K562 (cell line): ENCODE measurements at regions not wholly inside any gene's neighbourhood (a gene's known extent, or its start where the extent isn't known, plus 50 kb on each side); places are given as distances from the start of the nearest gene placed in this dataset.

Source experiments
- BRCA1 ChIP-seq, 2 experiments: fragments of 450-650 bp in 1 of 2; sonication (generic) in 1 of 2; formaldehyde crosslinking in 1 of 2; IDR thresholded peaks; 2 replicates each; pipeline versions ENCODE4 v1.5.0 to v1.6.1; 2017 to 2020; ENCODE audit warnings: mild to moderate bottlenecking in 1 of 2, missing genetic modification reagents in 1 of 2
- FIP1L1 ChIP-seq: fragments of 200-400 bp; formaldehyde crosslinking; IDR thresholded peaks from 2 replicates; pipeline ENCODE4 v1.6.1; 2018; ENCODE audit warnings: mild to moderate bottlenecking, low read depth, low read length; ENCODE audit not compliant: poor library complexity, severe bottlenecking
- FOXK1 ChIP-seq: sonication (generic); formaldehyde crosslinking; IDR thresholded peaks from 2 replicates; pipeline ENCODE4 v1.8.0; 2022; ENCODE audit warnings: missing genetic modification reagents, mild to moderate bottlenecking, borderline replicate concordance
- RBBP5 ChIP-seq: fragments of 200-600 bp; sonication (generic); IDR thresholded peaks from 2 replicates; pipeline ENCODE4 v1.6.1; 2012; ENCODE audit warnings: borderline replicate concordance, mild to moderate bottlenecking, low read length, control low read depth, inconsistent platforms; ENCODE audit not compliant: insufficient read depth, poor library complexity, severe bottlenecking
- ZNF121 ChIP-seq: sonication (generic); formaldehyde crosslinking; conservative IDR thresholded peaks from 2 replicates; pipeline ENCODE4 v1.8.0; 2022; ENCODE audit warnings: missing genetic modification reagents
- TF ChIP-seq, protein P1 (sequence below): fragments of 250-450 bp; sonication (Bioruptor Pico); IDR thresholded peaks from 2 replicates; pipeline ENCODE4 v1.4.0; 2020
- TF ChIP-seq, protein P2 (sequence below): sonication (generic); formaldehyde crosslinking; IDR thresholded peaks from 2 replicates; pipeline ENCODE4 v1.8.0; 2022; ENCODE audit warnings: missing genetic modification reagents, mild to moderate bottlenecking, borderline replicate concordance
- TF ChIP-seq, protein P3 (sequence below): fragments of 450-650 bp; IDR thresholded peaks from 2 replicates; pipeline ENCODE4 v1.6.1; 2017; ENCODE audit warnings: mild to moderate bottlenecking, moderate library complexity

DNA sequence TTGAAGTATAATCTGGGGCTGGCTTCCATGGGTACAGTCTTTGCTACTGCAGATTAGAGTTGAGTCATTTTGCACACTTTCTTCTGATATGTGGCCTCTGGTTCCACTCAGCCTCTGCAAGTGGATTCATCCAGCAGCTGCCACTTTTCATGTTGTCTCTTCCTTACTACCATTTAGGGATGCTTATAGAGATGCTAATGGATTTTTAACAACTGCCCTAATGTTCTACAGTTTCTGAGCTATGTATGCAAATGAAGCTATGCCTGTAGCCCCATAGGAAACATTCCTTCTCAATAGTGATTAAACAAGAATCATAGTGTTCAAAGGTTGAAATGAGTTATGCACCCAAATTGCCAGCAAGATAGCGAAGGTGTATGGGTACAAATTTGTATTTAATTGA, 456.0 kb upstream of the ITGA1 start (continued):
- TF ChIP-seq, protein P1, sequence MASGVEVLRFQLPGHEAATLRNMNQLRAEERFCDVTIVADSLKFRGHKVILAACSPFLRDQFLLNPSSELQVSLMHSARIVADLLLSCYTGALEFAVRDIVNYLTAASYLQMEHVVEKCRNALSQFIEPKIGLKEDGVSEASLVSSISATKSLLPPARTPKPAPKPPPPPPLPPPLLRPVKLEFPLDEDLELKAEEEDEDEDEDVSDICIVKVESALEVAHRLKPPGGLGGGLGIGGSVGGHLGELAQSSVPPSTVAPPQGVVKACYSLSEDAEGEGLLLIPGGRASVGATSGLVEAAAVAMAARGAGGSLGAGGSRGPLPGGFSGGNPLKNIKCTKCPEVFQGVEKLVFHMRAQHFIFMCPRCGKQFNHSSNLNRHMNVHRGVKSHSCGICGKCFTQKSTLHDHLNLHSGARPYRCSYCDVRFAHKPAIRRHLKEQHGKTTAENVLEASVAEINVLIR (CRISPR knock-in tag): no peak
- TF ChIP-seq, protein P2, sequence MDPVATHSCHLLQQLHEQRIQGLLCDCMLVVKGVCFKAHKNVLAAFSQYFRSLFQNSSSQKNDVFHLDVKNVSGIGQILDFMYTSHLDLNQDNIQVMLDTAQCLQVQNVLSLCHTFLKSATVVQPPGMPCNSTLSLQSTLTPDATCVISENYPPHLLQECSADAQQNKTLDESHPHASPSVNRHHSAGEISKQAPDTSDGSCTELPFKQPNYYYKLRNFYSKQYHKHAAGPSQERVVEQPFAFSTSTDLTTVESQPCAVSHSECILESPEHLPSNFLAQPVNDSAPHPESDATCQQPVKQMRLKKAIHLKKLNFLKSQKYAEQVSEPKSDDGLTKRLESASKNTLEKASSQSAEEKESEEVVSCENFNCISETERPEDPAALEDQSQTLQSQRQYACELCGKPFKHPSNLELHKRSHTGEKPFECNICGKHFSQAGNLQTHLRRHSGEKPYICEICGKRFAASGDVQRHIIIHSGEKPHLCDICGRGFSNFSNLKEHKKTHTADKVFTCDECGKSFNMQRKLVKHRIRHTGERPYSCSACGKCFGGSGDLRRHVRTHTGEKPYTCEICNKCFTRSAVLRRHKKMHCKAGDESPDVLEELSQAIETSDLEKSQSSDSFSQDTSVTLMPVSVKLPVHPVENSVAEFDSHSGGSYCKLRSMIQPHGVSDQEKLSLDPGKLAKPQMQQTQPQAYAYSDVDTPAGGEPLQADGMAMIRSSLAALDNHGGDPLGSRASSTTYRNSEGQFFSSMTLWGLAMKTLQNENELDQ (CRISPR knock-in tag): no peak
- no peak for TF ChIP-seq RBBP5
- no peak for TF ChIP-seq FOXK1 (CRISPR knock-in tag)
- no peak for TF ChIP-seq BRCA1 (IDR thresholded peaks at IDR 0.05)
- TF ChIP-seq BRCA1 (CRISPR knock-in tag; IDR thresholded peaks at IDR 0.05): no peak
- TF ChIP-seq FIP1L1: no peak
- TF ChIP-seq, protein P3, sequence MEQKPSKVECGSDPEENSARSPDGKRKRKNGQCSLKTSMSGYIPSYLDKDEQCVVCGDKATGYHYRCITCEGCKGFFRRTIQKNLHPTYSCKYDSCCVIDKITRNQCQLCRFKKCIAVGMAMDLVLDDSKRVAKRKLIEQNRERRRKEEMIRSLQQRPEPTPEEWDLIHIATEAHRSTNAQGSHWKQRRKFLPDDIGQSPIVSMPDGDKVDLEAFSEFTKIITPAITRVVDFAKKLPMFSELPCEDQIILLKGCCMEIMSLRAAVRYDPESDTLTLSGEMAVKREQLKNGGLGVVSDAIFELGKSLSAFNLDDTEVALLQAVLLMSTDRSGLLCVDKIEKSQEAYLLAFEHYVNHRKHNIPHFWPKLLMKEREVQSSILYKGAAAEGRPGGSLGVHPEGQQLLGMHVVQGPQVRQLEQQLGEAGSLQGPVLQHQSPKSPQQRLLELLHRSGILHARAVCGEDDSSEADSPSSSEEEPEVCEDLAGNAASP: no peak
- TF ChIP-seq ZNF121 (CRISPR knock-in tag): no peak
